NCI-H2227 (cell line): ENCODE measurements at regions not wholly inside any gene's neighbourhood (a gene's known extent, or its start where the extent isn't known, plus 50 kb on each side); places are given as distances from the start of the nearest gene placed in this dataset.

Experiments
- DNase-seq: peaks from one replicate; lab custom pipeline; 2025; ENCODE audit not compliant: unreplicated experiment; lab: John Stamatoyannopoulos, UW

DNA sequence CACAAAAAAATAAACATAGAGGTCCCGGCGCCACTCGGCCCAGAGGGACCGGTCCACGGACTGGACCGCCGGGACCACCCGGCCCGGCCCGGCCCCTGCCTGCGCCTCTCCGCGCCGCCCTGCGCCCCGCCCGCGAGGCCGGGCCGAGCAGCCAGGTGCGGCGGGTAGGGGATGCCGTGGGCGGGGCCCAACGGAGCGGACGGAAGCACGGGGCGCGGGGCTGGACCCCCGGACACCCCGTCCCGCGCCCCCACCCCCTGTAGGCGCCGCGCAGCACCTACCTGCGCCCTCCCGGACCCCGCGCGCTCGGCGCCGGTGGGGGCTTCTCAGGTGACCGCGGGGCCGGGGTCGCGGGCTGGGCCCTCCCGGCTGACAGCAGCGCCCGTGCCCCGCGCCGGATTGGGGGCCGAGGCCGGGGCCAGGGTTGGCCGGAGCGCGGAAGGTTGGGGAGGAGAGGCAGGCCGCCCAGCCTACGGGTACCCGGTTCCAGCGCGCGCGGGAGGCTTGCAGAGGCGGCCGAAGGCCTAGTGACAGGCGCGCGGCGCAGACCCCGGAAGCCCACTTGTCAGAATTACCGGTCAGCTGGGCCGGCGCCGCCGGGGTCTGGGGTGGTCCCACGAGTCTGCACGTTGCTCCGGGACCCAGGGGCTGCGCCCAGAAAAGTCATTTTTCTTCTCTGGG lies 351.9 kb upstream of the CAMK1G start:
- DNase-seq: no peak

DNA sequence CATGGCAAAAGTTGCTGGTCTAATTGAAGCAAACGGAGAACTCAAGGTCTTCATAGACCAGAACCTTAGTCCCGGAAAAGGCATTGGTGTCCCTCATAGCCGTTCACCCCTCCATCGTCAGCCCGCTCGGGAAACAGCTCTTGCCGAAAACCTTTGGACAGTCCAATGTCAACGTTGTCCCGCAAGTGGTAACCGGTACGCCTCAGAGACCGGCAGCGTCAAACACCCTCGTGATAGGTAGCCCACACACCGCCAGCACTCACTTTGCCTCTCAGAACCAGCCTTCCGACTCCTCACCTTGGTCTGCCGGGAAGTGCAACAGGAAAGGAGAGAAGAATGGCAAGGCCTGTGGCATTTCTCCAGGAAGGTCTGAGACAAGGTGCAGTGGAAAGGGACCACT lies 351.3 kb upstream of the CAMK1G start:
- DNase-seq: no peak

DNA sequence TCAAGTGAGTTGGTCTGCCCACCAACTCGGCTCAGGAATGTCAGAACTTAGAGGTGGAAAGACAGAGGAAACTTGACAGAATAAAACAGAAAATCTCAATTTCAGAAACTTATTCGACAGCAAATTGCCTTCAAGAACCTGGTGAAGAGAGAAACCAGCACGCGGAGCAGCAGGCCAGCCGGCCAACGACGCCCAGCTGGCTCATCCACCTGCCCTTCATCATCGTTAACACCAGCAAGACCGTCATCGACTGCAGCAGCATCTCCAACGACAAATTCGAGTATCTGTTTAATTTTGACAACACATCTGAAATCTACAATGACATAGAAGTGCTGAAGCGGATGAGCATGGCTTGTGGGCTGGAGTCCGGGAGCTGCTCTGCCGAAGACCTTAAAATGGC lies 350.8 kb upstream of the CAMK1G start:
- DNase-seq: no peak

DNA sequence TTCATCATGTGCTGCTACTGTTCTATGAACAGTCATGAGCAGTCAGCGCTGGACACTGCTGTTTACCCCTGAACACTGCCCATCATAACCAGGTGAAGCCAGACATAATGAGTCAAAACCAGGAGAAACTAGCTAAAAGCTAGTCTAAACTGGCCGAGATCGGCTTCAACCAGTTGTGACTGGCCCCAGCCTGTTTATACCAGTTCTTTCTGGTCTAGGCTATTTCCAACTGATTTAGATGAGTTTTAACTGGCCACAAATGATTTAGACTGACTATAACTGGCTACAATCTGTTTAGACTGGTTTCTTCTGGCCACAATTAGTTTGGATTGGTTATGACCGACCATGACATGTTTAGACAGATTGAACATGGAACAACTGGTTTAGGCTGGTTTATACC lies 348.3 kb upstream of the CAMK1G start:
- DNase-seq: no peak

DNA sequence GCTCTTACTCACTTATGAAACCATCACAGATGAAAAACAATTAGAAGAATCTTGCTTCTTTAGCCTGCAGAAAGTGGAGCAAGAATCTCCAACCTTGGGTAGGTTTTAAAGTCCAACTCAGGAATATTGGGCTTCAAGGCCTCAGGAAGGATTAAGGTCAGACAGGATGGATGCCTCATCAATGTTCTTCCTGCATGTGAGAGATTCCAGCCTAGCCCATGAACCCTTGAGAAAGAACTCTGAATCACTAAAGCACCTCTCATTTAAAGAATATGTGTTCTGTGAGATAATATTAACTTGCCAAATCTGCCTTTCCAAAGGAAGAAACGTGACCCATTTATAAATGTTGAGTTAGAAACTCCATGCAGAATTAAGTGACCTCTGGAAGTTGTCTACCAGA lies 345.2 kb upstream of the CAMK1G start:
- no peak for DNase-seq

GRCh38 chr1:209240351-209240750 lies 343.2 kb upstream of the CAMK1G start:
- DNase-seq: no peak

DNA sequence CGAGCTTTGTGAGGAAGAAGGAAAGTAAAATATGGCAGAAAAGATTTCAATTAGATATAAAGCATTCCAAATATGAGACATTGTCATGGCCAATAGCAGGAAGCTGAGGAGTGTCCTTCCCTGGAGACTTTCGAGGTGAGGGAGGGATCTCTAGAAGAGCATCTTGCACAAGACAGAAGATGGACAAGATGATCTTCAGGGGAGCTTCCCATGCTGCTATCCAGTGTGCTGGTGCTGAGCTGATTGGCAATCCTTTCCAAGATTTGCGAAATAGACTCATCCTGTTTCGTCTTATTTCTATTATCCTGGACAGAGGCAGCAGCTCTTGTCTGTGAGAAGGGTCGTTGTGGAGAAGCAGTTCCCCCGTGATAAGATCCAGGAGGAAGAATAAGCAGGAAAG lies 342.0 kb upstream of the CAMK1G start:
- no peak for DNase-seq

GRCh38 chr1:209248649-209249279 lies 334.8 kb upstream of the CAMK1G start:
- DNase-seq: peak; percentile 78

- peak; percentile 16 for DNase-seq
Measured at GRCh38 chr1:209249280-209249670, 334.2 kb upstream of the CAMK1G start.

DNA sequence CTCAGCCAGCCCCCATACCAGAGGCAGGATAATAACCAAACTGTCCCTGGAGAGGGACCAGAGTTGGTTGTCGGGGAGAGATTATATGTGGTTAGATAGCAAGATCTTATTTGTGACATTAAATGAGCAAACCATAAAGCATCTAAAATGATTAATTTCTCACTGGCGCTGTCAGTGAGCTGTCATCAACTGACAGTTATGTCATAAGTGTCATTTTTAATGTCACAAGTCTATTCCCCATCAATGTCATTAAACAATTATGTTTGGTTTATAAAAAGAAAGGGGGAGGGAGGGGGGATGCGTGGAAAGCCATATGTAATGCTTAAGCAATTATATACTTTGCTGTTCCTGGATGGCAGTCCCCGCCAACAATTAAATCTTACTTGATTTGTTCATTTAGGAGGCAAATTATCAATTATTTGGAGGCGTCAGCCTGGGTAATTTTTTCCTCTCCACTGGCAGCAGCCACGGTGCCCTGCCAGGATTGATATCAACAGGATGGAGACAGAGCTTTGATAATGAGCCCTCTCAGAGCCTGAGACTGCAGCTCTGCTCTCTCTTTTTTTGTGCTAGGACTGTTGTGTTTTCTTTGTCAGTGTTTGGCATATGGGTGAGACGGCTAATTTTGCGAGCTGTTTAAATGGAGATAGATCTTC lies 333.6 kb upstream of the CAMK1G start:
- peak; percentile 34 for DNase-seq

DNA sequence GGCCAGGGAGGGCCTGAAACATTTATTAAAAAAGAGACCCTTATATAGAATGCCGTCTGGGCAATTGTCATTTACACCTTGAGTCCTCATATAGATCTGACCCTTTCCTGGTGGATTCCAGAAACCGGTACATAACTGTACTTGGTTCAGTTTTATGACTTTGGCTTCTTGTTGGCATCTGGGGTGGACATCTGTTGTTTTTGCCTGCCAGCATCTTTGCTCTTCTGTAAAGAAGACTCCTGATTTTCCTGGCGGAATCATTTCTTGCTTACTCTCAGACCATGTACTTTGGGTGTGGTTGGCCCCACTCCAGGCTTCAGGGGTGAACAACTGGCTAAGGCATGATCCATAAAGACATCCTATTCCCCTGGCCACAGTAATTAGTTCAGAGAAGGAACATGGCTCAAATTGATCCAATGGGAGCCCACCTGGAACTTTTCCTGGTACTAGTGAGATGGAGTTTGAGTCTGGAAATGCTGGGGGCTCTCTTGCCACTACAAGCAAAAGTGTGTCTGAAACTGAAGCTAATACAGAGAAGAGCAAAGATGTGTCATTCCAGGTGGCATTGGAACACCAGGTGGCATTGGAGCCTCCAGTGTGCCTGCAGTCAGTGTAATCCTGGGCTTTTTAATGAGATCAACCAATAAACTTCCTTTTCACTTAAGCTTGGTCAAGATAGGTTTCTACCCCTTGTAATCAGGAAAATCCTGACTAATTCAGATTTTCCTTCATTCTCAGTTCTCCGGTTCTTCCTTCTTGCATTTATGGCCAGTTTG lies 332.5 kb upstream of the CAMK1G start:
- DNase-seq: no peak

GRCh38 chr1:209256766-209257350 lies 326.7 kb upstream of the CAMK1G start:
- DNase-seq: peak; percentile 84

- no peak for DNase-seq
Measured at GRCh38 chr1:209257454-209257853, 326.1 kb upstream of the CAMK1G start.

DNA sequence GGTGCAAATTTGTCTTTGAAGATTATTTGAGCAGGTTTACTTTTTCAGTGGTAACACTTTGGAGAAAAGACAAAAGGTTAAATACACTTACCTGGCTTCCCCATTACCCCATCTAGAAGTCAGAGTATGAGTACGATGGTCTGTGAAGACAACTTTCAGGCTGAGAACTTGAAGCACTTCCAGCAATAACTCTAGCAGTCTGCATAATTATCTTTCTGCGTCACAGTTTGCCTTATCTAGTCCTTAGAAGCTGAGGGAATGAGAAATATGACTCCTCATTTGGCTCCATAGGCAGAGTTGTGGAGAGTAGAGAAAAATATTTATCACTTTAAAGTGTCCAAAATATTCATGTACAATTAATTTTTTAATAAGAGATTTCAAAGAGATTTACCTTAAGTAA lies 323.4 kb upstream of the CAMK1G start:
- DNase-seq: no peak

GRCh38 chr1:209262631-209263030 lies 320.9 kb upstream of the CAMK1G start:
- DNase-seq: no peak

- peak; percentile 7 for DNase-seq
Measured at GRCh38 chr1:209265301-209265700, 318.2 kb upstream of the CAMK1G start.

DNA sequence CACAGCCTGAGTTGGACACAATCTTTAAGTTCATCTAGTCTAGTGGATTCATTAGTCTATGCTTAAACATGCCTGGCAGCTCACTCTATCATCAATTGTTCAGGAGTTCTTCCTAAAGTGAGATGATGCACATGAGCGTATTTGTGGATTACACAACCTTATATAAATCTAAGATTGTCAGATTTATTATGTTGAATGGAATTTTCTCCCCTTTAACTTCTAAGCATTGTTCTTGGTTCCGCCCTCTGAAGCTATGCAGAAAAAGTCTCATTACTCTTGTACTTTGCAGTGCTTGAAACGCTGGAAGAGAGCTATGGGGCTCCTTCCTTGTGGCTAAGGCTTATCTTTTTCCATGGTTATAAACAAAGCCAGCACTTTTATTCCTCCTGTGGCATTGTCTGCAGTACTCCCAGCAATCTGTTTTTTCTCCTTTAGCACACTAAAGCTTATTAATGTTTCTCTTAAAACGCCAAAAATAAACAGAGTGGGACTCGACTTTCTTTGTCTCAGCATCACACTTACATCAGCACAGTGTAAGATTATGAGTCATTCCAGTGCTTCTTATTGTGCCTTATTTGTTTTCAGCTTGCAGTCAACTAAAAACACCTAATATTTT lies 316.8 kb upstream of the CAMK1G start:
- no peak for DNase-seq

- DNase-seq: no peak
Measured at GRCh38 chr1:209267968-209268367, 315.5 kb upstream of the CAMK1G start.

GRCh38 chr1:209268479-209268878 lies 315.0 kb upstream of the CAMK1G start:
- no peak for DNase-seq

GRCh38 chr1:209276321-209276720 lies 307.2 kb upstream of the CAMK1G start:
- no peak for DNase-seq

DNA sequence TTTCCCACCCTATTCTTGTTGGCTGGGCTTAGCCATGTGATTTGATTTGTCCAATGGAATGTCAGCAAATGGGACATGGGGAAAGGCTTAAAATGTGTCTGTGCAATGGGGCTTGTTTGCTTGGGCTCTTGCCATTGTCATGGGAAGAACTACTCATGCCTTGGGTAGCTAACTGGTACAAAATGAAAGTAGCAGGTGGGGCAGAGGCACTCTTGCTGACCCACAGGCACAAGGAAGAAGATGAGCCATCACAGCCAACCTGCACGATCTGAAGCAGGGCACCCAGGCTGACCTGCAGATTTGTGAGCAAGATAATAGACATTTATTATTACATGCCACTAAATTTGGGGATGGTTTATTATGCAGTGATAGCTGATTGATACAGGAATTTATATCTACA lies 305.9 kb upstream of the CAMK1G start:
- DNase-seq: no peak
